Thyroid gland (tissue), 4 donors: ENCODE measurements at regions not wholly inside any gene's neighbourhood (a gene's known extent, or its start where the extent isn't known, plus 50 kb on each side); places are given as distances from the start of the nearest gene placed in this dataset.

ENCODE experiments used
- DNase-seq, 2 donors: peaks; one replicate each; pipeline ENCODE4 v3.0.0-alpha.2; 2019
- H3K27ac ChIP-seq, 3 donors: fragments of 200-600 bp; sonication (generic); 1 replicate in 2 of 3; 2 replicates in 1 of 3; pipeline ENCODE4 v1.5.1; 2016 to 2019; ENCODE audit warnings: mild to moderate bottlenecking in 1 of 3, moderate library complexity in 1 of 3
- H3K27me3 ChIP-seq: fragments of 200-600 bp; sonication (generic); one replicate; pipeline ENCODE4 v1.5.1; 2019
- H3K36me3 ChIP-seq, 2 donors: fragments of 200-600 bp; sonication (generic); one replicate each; pipeline ENCODE4 v1.5.1; 2016 to 2019
- H3K4me1 ChIP-seq, 2 donors: fragments of 200-600 bp; sonication (generic); one replicate each; pipeline ENCODE4 v1.5.1; 2017 to 2019
- H3K4me3 ChIP-seq, 3 donors: fragments of 200-600 bp; sonication (generic); replicated peaks in 1 of 3; 1 replicate in 2 of 3; 2 replicates in 1 of 3; pipeline ENCODE4 v1.5.1; 2016; ENCODE audit warnings: mild to moderate bottlenecking in 1 of 3
- H3K9me3 ChIP-seq: fragments of 200-600 bp; sonication (generic); one replicate; pipeline ENCODE4 v1.5.1; 2017
- POLR2A ChIP-seq, 2 donors: fragments of 450-650 bp; IDR thresholded peaks; one replicate each; pipeline ENCODE4 v1.6.1; 2017; ENCODE audit warnings: antibody characterized with exemption in 2 of 2, mild to moderate bottlenecking in 2 of 2, moderate library complexity in 1 of 2
- WGBS, 2 donors: methylation state at CpG; one replicate each; pipeline ENCODE4 v1.1.5; 2017; 5-methylcytosine and 5-hydroxymethylcytosine counted together
- intact Hi-C: fragments of 100-400 bp; cut with DNase I; formaldehyde crosslinking; loops from one replicate; pipeline ENCODE4 v1.15.1; 2023
- TF ChIP-seq, protein P1 (sequence below), 6 experiments: fragments of 200-600 bp in 3 of 6; fragments of 450-650 bp in 3 of 6; sonication (generic) in 3 of 6; IDR thresholded peaks; one replicate each; pipeline ENCODE4 v1.5.1; 2016 to 2019; ENCODE audit warnings: antibody characterized with exemption in 6 of 6, mild to moderate bottlenecking in 2 of 6, inconsistent platforms in 1 of 6, moderate library complexity in 1 of 6

GRCh38 chr6:170151321-170151771 is 139.5 kb downstream of the DLL1 start:
- 62 to 71% methylated on average over 11 of the region's 11 CpGs for WGBS, 2 donors
- TF ChIP-seq, protein P1, sequence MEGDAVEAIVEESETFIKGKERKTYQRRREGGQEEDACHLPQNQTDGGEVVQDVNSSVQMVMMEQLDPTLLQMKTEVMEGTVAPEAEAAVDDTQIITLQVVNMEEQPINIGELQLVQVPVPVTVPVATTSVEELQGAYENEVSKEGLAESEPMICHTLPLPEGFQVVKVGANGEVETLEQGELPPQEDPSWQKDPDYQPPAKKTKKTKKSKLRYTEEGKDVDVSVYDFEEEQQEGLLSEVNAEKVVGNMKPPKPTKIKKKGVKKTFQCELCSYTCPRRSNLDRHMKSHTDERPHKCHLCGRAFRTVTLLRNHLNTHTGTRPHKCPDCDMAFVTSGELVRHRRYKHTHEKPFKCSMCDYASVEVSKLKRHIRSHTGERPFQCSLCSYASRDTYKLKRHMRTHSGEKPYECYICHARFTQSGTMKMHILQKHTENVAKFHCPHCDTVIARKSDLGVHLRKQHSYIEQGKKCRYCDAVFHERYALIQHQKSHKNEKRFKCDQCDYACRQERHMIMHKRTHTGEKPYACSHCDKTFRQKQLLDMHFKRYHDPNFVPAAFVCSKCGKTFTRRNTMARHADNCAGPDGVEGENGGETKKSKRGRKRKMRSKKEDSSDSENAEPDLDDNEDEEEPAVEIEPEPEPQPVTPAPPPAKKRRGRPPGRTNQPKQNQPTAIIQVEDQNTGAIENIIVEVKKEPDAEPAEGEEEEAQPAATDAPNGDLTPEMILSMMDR (IDR thresholded peaks at IDR 0.05), result no peak
- no peak for TF ChIP-seq POLR2A (IDR thresholded peaks at IDR 0.05)
- Histone ChIP-seq H3K4me3 (no peak overlapping the region), H3K9me3 (no peaks in the 10 kb centered on the region), H3K27ac (peak overlapping the region in 2 of 3 donors; percentile 60 to 83), H3K36me3 (no peaks in the 10 kb centered on the region), H3K27me3 (no peaks in the 10 kb centered on the region), H3K4me1 (peaks cover 16 to 20% of the 10 kb centered on the region in 2 donors)
- intact Hi-C loops, result loop anchor here (10.0 kb wide), 1 partner anchor 167 kb away; no protein-coding TSS in a partner anchor
- no peak for DNase-seq

GRCh38 chr6:170150590-170150945 is 140.3 kb downstream of the DLL1 start:
- 67 to 87% methylated on average over 6 to 7 of the region's 7 CpGs for WGBS, 2 donors
- intact Hi-C loops, result loop anchor here (10.0 kb wide), 1 partner anchor 166 kb away; no protein-coding TSS in a partner anchor

GRCh38 chr6:170149681-170150589 is 140.9 kb downstream of the DLL1 start:
- Histone ChIP-seq H3K36me3 (no peaks in the 10 kb centered on the region), H3K4me1 (peaks cover 16 to 20% of the 10 kb centered on the region in 2 donors), H3K9me3 (no peaks in the 10 kb centered on the region), H3K27ac (no peak overlapping the region), H3K27me3 (no peaks in the 10 kb centered on the region), H3K4me3 (no peak overlapping the region)
- DNase-seq, result no peak
- 50 to 88% methylated on average over 1 to 5 of the region's 9 CpGs for WGBS, 2 donors
- intact Hi-C loops, result loop anchor here (10.0 kb wide), 1 partner anchor 165 kb away; no protein-coding TSS in a partner anchor
- TF ChIP-seq, protein P1 (IDR thresholded peaks at IDR 0.05), result no peak
- no peak for TF ChIP-seq POLR2A (IDR thresholded peaks at IDR 0.05)

More at GRCh38 chr6:170150590-170150945, 140.3 kb downstream of the DLL1 start:
- no peak overlapping the region for H3K4me3 ChIP-seq
- H3K27ac ChIP-seq, result no peak overlapping the region
- TF ChIP-seq, protein P1 (IDR thresholded peaks at IDR 0.05), result no peak
- no peak for TF ChIP-seq POLR2A (IDR thresholded peaks at IDR 0.05)
- H3K4me1 ChIP-seq, result peaks cover 16 to 20% of the 10 kb centered on the region in 2 donors
- no peak for DNase-seq
- no peaks in the 10 kb centered on the region for H3K27me3 ChIP-seq
- H3K36me3 ChIP-seq, result no peaks in the 10 kb centered on the region
- no peaks in the 10 kb centered on the region for H3K9me3 ChIP-seq

GRCh38 chr6:170148709-170149470 is 142.0 kb downstream of the DLL1 start:
- TF ChIP-seq POLR2A (IDR thresholded peaks at IDR 0.05), result no peak
- TF ChIP-seq, protein P1 (IDR thresholded peaks at IDR 0.05), result no peak
- H3K4me1 ChIP-seq, result peaks cover 16 to 20% of the 10 kb centered on the region in 2 donors
- H3K36me3 ChIP-seq, result no peaks in the 10 kb centered on the region
- no peak overlapping the region for H3K4me3 ChIP-seq
- intact Hi-C loops, result no loop called here
- DNase-seq, result no peak
- no peaks in the 10 kb centered on the region for H3K27me3 ChIP-seq
- H3K9me3 ChIP-seq, result no peaks in the 10 kb centered on the region
- H3K27ac ChIP-seq, result no peak overlapping the region
- WGBS, 2 donors, result 43 to 46% methylated on average over 15 to 16 of the region's 17 CpGs
